Thyroid gland (tissue), 4 donors: ENCODE measurements at regions not wholly inside any gene's neighbourhood (a gene's known extent, or its start where the extent isn't known, plus 50 kb on each side); places are given as distances from the start of the nearest gene placed in this dataset.

ENCODE experiments used
- DNase-seq, 2 donors: peaks; one replicate each; pipeline ENCODE4 v3.0.0-alpha.2; 2019
- H3K27ac ChIP-seq, 3 donors: fragments of 200-600 bp; sonication (generic); 1 replicate in 2 of 3; 2 replicates in 1 of 3; pipeline ENCODE4 v1.5.1; 2016 to 2019; ENCODE audit warnings: mild to moderate bottlenecking in 1 of 3, moderate library complexity in 1 of 3
- H3K27me3 ChIP-seq: fragments of 200-600 bp; sonication (generic); one replicate; pipeline ENCODE4 v1.5.1; 2019
- H3K36me3 ChIP-seq, 2 donors: fragments of 200-600 bp; sonication (generic); one replicate each; pipeline ENCODE4 v1.5.1; 2016 to 2019
- H3K4me1 ChIP-seq, 2 donors: fragments of 200-600 bp; sonication (generic); one replicate each; pipeline ENCODE4 v1.5.1; 2017 to 2019
- H3K4me3 ChIP-seq, 3 donors: fragments of 200-600 bp; sonication (generic); replicated peaks in 1 of 3; 1 replicate in 2 of 3; 2 replicates in 1 of 3; pipeline ENCODE4 v1.5.1; 2016; ENCODE audit warnings: mild to moderate bottlenecking in 1 of 3
- H3K9me3 ChIP-seq: fragments of 200-600 bp; sonication (generic); one replicate; pipeline ENCODE4 v1.5.1; 2017
- CTCF ChIP-seq, 6 experiments: fragments of 200-600 bp in 3 of 6; fragments of 450-650 bp in 3 of 6; sonication (generic) in 3 of 6; IDR thresholded peaks; one replicate each; pipeline ENCODE4 v1.5.1; 2016 to 2019; ENCODE audit warnings: antibody characterized with exemption in 6 of 6, mild to moderate bottlenecking in 2 of 6, inconsistent platforms in 1 of 6, moderate library complexity in 1 of 6
- POLR2A ChIP-seq, 2 donors: fragments of 450-650 bp; IDR thresholded peaks; one replicate each; pipeline ENCODE4 v1.6.1; 2017; ENCODE audit warnings: antibody characterized with exemption in 2 of 2, mild to moderate bottlenecking in 2 of 2, moderate library complexity in 1 of 2
- WGBS, 2 donors: methylation state at CpG; one replicate each; pipeline ENCODE4 v1.1.5; 2017; 5-methylcytosine and 5-hydroxymethylcytosine counted together
- intact Hi-C: fragments of 100-400 bp; cut with DNase I; formaldehyde crosslinking; loops from one replicate; pipeline ENCODE4 v1.15.1; 2023

GRCh38 chr3:18901571-18901970 is 246.7 kb upstream of the KCNH8 start:
- 75 to 83% methylated on average over 2 of the region's 2 CpGs for WGBS, 2 donors
- no peak overlapping the region for H3K4me3 ChIP-seq
- H3K27ac ChIP-seq = no peak overlapping the region
- intact Hi-C loops = no loop called here
- H3K9me3 ChIP-seq = no peaks in the 10 kb centered on the region
- DNase-seq = no peak
- no peaks in the 10 kb centered on the region for H3K36me3 ChIP-seq
- no peaks in the 10 kb centered on the region for H3K27me3 ChIP-seq
- TF ChIP-seq CTCF (IDR thresholded peaks at IDR 0.05) = no peak
- TF ChIP-seq POLR2A (IDR thresholded peaks at IDR 0.05) = no peak
- H3K4me1 ChIP-seq = no peaks in the 10 kb centered on the region

GRCh38 chr3:18900994-18901393 is 247.3 kb upstream of the KCNH8 start:
- Histone ChIP-seq H3K36me3 (no peaks in the 10 kb centered on the region), H3K27ac (no peak overlapping the region), H3K4me3 (no peak overlapping the region), H3K27me3 (no peaks in the 10 kb centered on the region), H3K4me1 (no peaks in the 10 kb centered on the region), H3K9me3 (no peaks in the 10 kb centered on the region)
- TF ChIP-seq CTCF (IDR thresholded peaks at IDR 0.05) = no peak
- TF ChIP-seq POLR2A (IDR thresholded peaks at IDR 0.05) = no peak
- WGBS, 2 donors = 14 to 18% methylated on average over 3 of the region's 3 CpGs
- intact Hi-C loops = no loop called here
- DNase-seq = no peak

- Histone ChIP-seq H3K27ac (no peak overlapping the region), H3K27me3 (no peaks in the 10 kb centered on the region), H3K4me1 (no peaks in the 10 kb centered on the region), H3K4me3 (no peak overlapping the region), H3K9me3 (no peaks in the 10 kb centered on the region), H3K36me3 (no peaks in the 10 kb centered on the region)
- DNase-seq = no peak
- intact Hi-C loops = no loop called here
- no peak for TF ChIP-seq CTCF (IDR thresholded peaks at IDR 0.05)
- TF ChIP-seq POLR2A (IDR thresholded peaks at IDR 0.05) = no peak
- WGBS, 2 donors = 84 to 96% methylated on average over 1 of the region's 1 CpG
Measured at GRCh38 chr3:18898911-18899310, 249.4 kb upstream of the KCNH8 start.

DNA sequence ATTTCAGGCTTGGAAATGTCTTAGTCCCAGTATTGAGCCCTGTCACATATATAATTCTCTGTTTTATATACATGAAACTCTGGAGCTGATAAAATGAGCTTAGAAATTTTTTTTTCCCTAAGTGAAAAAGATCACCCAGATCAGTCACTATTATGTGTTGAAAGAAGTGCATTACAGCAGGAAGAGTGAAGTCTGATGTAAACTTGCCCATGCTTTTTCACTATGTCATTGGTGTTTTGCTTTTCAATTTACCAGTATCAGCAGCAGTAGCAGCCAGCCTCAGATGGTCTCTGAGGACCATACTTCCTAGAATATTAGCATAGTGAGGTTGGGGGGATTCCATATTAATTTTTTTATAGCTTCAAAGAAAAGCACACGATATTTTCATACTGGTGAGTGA is 255.6 kb upstream of the KCNH8 start:
- peaks cover 4% of the 10 kb centered on the region in 2 donors for H3K4me1 ChIP-seq
- TF ChIP-seq POLR2A (IDR thresholded peaks at IDR 0.05) (no peak), CTCF (IDR thresholded peaks at IDR 0.05) (no peak)
- H3K4me3 ChIP-seq = no peak overlapping the region
- no peaks in the 10 kb centered on the region for H3K36me3 ChIP-seq
- H3K9me3 ChIP-seq = no peaks in the 10 kb centered on the region
- WGBS, 2 donors = 59 to 63% methylated on average over 1 of the region's 1 CpG
- no peaks in the 10 kb centered on the region for H3K27me3 ChIP-seq
- H3K27ac ChIP-seq = no peak overlapping the region
- DNase-seq = no peak
- intact Hi-C loops = no loop called here

DNA sequence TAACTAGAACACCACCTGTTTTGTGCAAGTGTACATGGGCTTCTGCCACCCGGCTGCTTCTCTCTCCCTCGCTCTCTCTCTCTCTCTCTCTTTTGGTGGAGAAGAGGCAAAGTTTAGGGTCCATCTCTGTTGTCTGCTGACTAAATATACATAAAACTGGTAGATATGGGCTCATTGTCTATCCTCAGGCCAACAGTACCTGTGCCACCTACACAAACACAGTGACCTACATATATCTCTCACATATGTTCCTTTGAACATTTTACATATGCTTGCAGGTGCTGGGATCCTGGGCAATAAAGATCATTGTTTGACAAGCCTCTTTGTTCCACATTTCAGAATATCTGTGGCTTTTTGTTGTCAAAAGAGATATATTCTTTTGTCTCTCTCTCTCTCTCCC is 256.3 kb upstream of the KCNH8 start:
- Histone ChIP-seq H3K36me3 (no peaks in the 10 kb centered on the region), H3K27me3 (no peaks in the 10 kb centered on the region), H3K27ac (no peak overlapping the region), H3K9me3 (no peaks in the 10 kb centered on the region), H3K4me1 (peaks cover 4% of the 10 kb centered on the region in 2 donors), H3K4me3 (no peak overlapping the region)
- TF ChIP-seq POLR2A (IDR thresholded peaks at IDR 0.05) (no peak), CTCF (IDR thresholded peaks at IDR 0.05) (no peak)
- 94 to 96% methylated on average over 2 of the region's 2 CpGs for WGBS, 2 donors
- intact Hi-C loops = no loop called here
- DNase-seq = no peak
